ENCODE measurements at regions not wholly inside any gene's neighbourhood (a gene's known extent, or its start where the extent isn't known, plus 50 kb on each side); places are given as distances from the start of the nearest gene placed in this dataset.

- no peak for TF ChIP-seq CTCF (conservative IDR thresholded peaks at IDR 0.05; ENCODE audit: low read depth, low read length)
- no peak for TF ChIP-seq EZH2 (IDR thresholded peaks at IDR 0.05; ENCODE audit: low read length, unreplicated experiment)
These were observed 123.0 kb upstream of the VSTM2A start for GRCh38 chr7:54419209-54419608.
